Activated CD4-positive, CD25-positive, alpha-beta regulatory T cell (primary cell): ENCODE measurements at regions not wholly inside any gene's neighbourhood (a gene's known extent, or its start where the extent isn't known, plus 50 kb on each side); places are given as distances from the start of the nearest gene placed in this dataset.
"Not testable (repeated sequence)": the region's sequence is repeated elsewhere in the genome, so short reads cannot be mapped to it uniquely, and the experiment has no call there.

Source experiments
- DNase-seq, 4 experiments: peaks; one replicate each; lab custom pipeline; 2025; lab: John Stamatoyannopoulos, UW

DNA sequence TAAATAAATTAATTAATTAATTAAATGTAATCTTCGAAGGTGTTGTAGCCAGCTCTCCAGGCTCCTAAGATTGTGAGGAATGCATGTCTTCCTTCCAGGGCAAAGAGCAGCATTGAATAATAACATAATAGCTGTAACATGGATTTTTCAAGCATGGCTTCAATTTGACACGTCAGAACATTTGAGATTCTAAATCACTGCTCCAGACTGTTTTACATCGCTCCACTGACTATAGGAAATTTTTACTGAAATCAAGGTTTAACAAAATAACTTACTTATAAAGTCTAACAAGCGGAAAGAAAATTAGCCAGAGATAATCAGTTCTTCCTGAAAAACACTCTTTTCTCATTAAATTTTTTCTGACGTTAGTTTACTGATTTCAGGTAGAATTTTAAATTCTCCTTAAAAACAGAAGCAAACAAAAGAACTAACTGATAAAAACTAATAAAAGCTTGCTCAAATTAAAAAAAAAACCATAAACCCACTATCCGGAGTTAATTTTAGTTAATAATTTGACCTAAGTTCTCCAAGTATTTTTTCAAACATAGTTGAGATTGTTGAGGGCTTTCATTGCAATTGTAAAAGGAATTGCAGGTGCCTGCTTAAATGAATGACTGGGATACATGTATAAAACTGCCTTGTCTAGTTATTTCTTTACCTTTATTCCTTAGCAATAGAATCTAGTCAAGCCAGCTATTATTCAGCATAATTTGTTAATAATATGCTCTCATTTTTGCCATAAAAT is 51.2 kb upstream of the SGCE start:
- no peak for DNase-seq

DNA sequence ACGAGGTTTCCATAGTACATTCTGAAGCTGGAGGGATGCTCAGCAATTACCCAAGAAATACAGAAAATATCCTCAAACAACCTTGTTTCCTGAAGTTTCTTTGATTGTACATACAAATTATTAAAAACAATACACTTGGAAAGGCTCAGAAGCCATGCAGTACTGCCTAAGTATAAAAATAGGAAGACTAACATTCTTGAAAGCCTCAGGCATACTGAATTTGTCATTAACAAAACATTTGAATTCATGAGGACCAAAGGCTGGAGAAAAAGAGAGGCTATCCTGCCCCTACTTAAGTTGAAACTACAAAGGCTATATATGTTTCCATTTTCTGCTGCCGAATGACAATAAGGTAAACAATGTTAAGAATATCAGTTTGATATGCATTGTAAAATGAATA is 54.3 kb upstream of the SGCE start:
- no peak for DNase-seq

DNA sequence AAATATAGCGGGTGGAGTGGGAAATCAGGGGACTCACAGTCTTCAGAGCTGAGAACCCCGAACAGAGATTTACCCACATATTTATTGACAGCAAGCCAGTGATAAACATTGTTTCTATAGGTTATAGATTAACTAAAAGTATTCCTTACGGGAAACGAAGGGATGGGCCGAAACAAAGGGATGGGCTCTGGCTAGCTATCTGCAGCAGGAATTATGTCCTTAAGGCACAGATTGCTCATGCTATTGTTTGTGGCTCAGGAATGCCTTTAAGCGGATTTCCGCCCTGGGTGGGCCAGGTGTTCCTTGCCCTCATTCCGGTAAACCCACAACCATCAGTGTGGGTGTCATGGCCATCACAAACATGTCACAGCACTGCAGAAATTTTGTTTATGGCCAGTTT is 66.4 kb upstream of the SGCE start:
- DNase-seq = not testable (repeated sequence)

DNA sequence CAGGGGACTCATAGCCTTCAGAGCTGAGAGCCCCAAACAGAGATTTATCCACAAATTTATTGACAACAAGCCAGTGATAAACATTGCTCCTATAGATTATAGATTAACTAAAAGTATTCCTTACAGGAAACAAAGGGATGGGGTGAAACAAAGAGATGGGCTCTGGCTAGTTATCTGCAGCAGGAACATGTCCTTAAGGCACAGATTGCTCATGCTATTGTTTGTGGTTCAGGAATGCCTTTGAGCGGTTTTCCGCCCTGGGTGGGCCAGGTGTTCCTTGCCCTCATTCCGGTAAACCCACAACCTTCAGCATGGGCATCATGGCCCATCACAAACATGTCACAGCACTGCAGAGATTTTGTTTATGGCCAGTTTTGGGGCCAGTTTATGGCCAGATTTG is 73.0 kb upstream of the SGCE start:
- not testable (repeated sequence) for DNase-seq

DNA sequence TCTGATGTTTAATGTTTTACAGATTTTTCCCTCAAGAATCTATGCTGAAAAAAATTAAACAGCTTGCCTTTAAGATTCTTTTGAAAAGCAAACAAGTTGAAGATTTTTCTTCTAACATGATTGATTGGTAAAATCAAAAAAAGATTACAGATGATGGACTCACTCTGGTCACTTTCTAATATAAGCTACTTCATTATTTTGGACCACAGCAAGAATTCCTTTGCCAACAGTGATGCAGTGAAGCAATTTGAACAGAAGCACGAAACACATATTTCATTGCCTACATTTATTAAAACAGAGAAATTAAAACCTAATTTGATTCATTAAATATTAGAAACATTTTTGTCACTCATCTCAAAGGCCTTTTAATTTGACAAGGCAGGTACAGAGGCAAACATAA is 82.1 kb upstream of the SGCE start:
- DNase-seq = no peak

DNA sequence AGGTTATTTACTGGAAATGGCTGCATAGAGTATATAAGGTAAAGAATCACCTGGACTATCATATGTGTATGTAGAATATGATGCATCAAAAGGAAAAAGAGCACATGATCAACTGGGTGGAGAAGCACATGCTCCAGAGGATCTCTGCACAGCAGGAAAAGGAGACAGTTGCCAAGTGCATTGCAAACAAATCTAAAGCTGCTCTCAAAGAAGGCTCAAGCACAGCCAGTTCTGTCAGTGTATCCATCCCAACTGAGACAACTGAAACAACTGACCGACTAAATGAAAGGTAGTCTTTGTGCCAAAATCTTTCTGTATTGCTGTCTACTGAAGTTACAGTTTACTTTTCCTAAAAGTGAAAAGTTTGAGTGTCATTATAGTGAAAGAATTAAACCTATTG is 83.2 kb upstream of the SGCE start:
- no peak for DNase-seq

DNA sequence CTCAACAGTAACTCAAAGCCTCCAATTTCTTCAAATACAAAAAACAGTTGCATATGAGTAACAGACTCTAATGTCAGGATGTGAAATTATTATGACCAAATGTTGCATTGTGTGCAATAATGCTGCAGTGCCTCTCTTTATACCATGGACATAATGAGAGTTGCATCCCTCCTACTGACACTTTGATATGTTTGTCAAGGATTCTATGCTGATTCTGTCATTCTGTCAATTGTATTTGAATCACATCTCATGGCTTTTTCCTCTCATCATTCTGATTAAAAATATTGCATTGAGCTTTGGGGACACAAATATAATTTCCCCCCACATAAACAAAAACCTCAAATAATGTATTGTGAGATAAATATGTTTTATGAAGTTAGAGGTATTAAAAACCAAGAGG is 84.6 kb upstream of the SGCE start:
- DNase-seq = no peak

DNA sequence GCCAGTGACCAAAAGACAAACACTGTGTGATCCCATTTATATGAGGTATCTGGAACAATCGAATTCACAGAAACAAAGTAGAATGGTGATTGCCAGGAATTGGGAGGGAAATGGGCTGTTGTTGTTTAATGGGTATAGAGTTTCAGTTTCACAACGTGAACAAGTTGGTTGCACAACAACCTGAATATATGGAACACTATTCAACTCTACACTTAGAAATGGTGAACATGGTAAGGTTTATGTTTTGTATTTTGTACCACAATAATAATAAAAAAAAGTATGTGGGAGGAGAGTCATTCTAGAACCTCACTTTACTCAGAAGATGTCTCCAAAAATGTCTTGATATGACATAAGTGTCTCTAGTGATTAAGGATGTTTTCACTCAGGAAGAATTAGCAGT is 85.2 kb upstream of the SGCE start:
- DNase-seq = no peak

DNA sequence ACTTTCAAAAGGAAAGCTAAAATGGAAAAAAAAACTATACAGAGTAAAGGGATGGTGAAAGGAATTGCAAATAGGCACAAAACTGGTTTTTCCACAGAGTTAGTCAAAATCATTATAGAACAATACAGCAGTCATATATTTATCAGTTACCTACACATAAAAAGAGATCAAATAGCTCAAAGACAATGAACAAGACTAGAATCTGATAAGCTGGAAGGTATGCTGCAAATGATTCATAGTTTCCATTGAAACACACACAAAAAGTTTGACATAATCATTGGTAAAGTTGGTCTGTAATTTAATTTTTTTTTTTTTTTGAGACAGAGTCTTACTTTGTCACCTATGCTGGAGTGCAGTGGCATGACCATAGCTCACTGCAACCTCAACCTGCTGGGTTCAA is 92.4 kb upstream of the SGCE start:
- no peak for DNase-seq

DNA sequence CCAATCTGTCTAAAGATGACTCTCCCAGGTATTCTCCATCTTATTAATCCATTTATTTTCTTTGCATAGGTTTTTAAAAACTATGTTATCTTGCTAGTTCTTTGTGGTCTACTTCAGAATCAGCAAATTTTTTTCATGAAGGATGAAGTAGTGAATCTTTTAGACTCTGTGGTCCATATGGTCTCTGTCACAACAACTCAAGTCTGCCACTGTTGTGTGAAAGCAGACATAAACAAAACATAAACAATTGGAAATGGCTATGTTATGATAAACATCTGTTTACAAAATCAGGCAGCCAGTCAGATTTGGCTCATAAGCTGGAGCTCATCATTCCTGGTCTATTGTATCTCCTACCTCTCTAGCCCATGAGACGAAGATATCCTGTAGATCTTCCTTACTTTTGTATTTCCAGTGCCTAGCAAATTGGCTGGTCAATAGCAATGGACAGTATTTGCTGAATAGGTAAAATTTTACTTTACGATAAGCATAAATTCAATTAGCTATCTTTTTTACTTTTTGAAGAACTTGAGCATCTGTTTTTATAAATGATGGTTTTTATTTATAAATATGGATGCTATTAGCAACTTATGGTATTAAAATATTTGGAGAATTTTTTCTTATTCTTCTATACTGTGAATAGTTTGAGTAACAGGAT is 104.6 kb upstream of the SGCE start:
- DNase-seq = no peak

DNA sequence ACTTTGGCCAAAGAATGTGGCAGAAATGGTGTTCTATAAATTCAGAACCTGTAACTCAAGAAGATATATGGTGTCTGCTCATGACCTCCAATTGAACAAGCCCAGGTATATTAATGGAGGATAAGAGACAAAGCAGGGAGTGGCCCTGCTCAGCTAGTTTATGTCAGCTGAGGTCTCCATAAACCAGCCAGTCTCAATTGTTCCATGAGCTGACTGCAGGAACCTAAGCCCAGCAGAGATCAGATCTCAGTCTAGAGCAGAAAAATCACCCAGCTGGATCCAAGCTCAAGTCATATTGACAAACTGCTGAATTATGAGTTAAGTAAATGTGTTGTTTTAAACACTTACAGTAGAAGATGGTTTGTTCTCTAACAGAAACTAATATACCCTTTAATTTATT is 105.5 kb upstream of the SGCE start:
- no peak for DNase-seq

DNA sequence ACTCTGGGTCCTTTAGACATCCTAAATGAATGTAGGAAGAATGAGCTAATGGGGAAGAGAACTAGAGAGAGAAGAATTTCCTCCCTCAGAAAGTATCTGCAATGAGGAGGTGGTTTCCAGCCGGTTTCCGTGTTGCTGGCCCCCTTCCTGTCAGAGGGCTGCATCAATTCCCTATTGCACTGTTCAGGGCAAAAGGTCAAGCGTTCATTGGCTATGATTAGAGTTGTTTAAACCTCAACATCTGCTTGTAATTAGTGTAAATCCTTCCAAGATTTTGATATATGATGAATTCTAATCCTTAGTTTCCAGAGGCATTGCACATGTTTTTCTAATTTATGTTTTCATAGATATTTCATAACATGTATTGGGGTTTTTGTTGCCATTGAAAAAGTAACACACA is 107.3 kb upstream of the SGCE start:
- no peak for DNase-seq

DNA sequence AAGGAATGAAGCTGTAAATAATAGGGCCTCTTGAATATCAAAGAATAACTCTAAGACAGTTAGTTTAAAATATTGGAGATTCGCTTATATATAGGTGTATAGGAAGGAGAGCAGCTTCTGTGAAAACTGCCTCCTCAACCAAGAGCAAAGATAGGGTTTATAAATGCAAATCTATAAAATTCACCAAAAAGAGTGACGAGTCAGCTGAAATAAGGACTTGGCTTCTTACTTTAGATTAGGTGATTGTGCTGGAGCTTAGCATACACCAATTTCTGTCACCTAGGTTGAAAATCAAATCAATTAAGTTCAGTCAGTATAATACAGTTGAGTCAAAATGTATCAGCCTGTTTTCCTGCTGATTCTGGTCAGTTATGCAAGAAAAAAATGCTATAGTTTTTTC is 113.8 kb upstream of the SGCE start:
- no peak for DNase-seq

DNA sequence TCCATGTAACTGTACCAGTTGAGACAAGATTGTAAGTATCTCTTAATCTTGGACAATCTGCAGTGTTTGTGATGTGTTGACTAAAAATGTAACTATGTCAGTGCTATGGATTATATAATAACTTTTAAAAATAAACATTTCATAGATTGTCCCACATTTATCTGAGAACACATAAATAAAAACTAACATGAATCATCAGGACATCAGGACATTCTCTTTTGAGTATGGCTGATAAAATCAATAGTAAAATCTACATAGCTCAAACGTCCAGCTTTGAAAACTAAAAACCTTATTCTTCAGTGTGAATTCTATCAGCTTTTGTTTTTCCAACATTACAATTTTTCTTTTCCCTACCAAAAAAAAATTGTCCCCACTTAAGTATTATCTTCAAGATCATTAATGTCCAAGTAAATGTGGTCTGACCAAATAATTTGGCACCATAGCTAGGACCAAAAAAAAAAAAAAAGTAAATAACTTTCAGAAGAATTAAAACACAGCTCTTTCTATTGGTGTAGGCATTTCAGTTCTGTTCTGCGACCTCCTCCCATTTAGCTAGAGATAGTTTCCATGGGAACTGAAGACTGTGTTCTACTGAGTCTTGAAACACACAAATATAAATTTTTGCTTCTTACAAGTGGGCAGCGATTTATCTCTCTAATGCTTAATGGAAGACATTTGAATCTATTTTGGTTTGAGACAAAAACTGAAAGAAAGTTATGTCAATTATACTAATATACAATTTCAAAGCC is 123.0 kb upstream of the SGCE start:
- DNase-seq = no peak

DNA sequence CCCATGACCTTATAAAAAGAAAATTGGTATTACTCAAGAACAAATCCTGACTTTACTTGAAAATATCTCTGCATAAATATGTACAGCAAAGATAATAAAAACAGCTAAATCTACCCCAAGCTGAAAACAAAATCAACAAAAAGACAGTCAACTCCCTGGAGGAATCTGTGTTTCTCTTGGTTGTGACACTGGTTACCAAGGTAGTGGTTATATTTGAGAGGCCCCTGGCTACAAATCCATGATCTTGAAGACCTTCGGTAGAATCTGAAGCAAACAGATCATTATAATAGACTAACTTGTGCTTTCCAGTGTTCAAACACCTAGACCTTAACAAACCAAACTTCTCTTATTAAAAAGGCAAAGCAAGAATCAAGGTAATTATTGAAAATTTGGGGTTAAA is 123.9 kb upstream of the SGCE start:
- no peak for DNase-seq

DNA sequence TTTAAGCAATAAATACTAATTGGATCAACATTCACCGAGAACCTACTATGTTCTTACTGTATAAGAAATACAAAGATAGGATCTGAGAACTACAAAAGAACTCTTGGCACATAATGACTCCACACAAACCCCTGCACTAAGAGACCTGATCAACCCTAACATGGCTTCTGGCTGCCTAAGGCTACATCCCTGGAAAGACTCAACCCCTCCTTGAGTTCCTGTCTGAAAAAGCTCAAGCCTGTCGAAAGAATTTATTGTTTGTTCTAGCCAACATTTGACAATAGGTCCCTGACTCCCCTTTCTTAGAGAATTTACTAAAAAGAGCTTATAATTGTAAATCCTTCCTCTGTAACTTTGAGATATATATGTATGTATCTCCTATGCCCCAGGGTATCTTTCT is 125.3 kb upstream of the SGCE start:
- DNase-seq = no peak

DNA sequence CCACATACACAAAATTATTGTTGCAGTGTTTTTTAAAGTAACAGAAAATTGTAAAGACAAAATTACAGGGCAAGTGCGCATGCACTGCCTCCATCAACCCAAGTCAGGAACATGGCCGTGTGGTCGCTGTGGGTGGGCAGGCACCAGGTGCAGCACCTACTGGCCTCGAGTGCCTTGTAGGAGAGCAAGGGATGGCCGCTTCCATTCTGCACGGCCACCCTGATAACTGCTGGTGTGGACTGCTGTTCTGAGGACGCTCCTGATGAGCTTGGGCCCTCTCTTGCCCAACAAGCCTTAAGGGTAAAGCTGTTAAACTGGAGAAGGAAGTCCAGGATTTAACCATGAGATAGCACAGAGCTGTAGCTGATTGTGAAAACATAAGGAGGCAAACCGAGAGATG is 124.6 kb upstream of the PPP1R9A start:
- no peak for DNase-seq

DNA sequence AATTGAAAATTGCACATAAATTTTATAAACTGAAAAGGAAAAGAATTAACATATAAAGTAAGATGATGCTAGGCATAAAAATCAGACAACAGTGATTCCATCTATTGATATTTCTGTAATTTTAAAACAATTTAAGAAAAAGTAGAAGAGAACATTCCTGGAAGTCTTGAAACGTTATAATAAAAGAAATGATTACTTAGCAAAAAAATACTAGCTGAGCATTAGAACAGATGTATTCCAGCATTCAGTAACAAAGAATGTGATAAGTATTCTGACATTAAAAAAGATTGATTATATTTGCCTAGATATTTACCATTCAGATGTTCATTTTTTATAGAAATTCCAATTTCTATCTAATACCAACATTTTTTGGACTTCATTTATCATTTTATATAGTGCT is 120.1 kb upstream of the PPP1R9A start:
- DNase-seq = no peak

DNA sequence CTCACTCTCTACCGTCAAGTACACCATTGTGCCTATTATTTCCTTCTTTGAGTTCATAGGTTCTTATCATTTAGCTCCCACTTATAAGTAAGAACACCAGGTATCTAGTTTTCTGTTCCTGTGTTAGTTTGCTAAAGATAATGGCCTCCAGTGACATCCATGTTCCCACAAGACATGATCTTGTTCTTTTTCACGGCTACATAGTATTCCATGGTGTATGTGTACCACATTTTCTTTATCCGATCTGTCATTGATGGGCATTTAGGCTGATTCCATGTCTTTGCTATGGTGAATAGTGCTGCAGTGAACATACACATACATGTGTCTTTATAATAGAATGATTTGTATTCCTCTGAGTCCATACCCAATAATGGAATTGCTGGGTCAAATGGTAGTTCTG is 119.0 kb upstream of the PPP1R9A start:
- not testable (repeated sequence) for DNase-seq

DNA sequence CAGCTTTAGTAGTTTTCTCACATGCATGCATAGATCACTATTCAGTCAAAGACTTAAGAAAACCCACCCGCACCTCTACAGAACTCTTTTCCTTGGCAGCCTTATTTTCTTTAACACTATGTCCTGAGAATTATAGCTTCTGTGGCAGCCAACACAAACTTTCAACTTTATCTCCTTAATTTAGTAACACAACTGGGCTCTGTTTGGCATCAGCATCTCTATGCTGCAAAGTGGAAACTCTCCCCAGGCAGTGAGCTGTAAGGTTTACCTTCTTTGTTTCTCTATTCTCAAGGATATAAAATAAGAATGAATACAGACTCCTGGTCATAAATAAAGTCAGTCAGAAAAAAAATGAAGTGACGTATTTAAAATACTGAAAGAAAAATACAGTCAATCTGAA is 115.2 kb upstream of the PPP1R9A start:
- no peak for DNase-seq

DNA sequence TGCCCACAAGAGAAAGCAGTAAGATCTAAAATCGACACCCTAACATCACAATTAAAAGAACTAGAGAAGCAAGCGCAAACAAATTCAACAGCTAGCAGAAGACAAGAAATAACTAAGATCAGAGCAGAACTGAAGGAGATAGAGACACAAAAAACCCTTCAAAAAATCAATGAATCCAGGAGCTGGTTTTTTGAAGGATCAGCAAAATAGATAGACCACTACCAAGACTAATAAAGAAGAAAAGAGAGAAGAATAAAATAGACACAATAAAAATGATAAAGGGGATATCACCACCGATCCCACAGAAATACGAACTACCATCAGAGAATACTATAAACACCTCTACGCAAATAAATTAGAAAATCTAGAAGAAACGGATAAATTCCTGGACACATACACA is 110.0 kb upstream of the PPP1R9A start:
- not testable (repeated sequence) for DNase-seq

DNA sequence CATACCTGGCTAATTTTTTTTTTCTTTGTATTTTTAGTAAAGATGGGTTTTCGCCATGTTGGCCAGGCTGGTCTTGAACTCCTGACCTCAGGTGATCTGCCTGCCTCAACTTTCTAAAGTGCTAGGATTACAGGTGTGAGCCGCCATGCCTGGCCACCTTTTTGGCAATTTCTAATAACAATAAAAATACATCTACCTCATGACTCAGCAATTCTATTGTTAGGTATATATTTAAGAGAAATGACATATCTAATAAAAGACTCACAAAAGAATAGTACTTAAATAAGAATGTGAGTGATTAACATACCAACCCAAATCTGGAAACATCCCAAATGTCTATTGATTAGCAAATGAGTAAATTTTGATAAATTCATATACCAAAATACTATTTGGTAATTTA is 103.6 kb upstream of the PPP1R9A start:
- no peak for DNase-seq

DNA sequence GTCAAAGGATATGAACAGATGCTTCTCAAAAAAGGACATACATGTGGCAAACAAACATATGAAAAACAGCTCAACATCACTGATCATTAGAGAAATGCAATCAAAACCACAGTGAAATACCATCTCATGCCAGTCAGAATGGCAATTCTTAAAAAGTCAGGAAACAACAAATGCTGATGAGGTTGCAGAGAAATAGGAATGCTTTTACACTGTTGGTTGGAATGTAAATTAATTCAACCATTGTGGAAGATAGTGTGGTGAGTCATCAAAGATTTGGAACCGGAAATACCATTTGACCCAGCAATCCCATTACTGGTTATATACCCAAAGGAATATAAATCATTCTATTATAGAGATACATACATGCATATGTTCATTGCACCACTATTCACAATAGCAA is 98.7 kb upstream of the PPP1R9A start:
- DNase-seq = not testable (repeated sequence)
